ENCODE measurements at regions not wholly inside any gene's neighbourhood (a gene's known extent, or its start where the extent isn't known, plus 50 kb on each side); places are given as distances from the start of the nearest gene placed in this dataset.
A peak's percentile ranks its signal among the peaks of the same experiment; 100 is the strongest.

DNA sequence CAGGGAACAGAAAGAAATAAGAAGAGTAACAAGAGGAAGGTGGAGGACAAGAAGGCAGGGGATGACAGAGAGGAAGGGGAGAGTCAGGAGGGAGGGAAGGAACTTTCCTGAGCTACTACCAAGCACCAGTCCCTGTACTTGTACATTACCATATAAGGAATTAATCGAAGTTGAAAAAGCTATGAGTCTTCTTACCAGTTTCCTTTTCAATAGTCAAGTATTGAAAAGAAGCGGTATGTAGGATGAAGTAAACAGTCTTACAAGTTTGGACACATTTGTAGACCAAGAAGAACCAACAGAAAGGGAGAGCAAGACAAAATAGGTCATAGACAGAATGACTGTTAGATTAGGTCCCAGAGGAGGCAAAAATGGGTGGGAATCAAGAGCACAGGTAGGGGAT is 629.7 kb upstream of the DIPK2B start:
- no peaks in the 10 kb centered on the region for H3K9me3 ChIP-seq (ENCODE audit: control insufficient read depth in 1 of 2, low read length in 2 of 2)
- no peak overlapping the region for H3K27ac ChIP-seq (ENCODE audit: low read depth, low read length)

DNA sequence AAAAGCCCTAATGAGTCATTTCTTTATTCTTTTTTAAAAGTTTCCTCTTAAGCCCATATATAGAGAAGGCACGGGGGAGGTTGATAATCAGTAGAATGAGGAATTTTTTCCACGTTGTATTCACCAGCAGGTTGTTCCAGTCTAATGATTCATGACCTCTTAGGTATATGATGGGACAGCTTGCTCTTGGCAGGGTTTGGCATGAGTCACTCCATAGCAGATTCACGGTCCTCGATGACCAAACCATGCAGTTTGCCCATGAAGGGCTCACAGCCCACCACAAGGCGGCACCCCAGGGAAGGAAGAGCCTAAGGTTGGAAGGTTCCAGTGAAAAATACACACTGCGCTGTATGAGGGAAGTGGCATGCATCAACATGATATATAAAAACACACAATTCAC is 623.8 kb upstream of the DIPK2B start:
- Histone ChIP-seq H3K36me3 (ENCODE audit: control insufficient read depth in 1 of 2, insufficient read depth in 2 of 2, low read length in 2 of 2) (peaks cover 0 to 2% of the 10 kb centered on the region in 2 donors), H3K4me3 (ENCODE audit: low read depth in 1 of 2, low read length in 2 of 2) (no peak overlapping the region), H3K27me3 (ENCODE audit: control insufficient read depth in 1 of 2, insufficient read depth in 2 of 2, low read length in 2 of 2) (no peaks in the 10 kb centered on the region), H3K9me3 (ENCODE audit: control insufficient read depth in 1 of 2, low read length in 2 of 2) (no peaks in the 10 kb centered on the region), H3K4me1 (ENCODE audit: control insufficient read depth in 1 of 2, insufficient read depth in 2 of 2, low read length in 2 of 2) (no peaks in the 10 kb centered on the region), H3K27ac (ENCODE audit: low read depth, low read length) (no peak overlapping the region), H3K9ac (ENCODE audit: low read depth in 1 of 2, low read length in 2 of 2) (no peak overlapping the region)

More for the DNA sequence above, 629.7 kb upstream of the DIPK2B start:
- Histone ChIP-seq H3K4me3 (ENCODE audit: low read depth in 1 of 2, low read length in 2 of 2) (no peak overlapping the region), H3K4me1 (ENCODE audit: control insufficient read depth in 1 of 2, insufficient read depth in 2 of 2, low read length in 2 of 2) (peaks cover 0 to 3% of the 10 kb centered on the region in 2 donors), H3K27me3 (ENCODE audit: control insufficient read depth in 1 of 2, insufficient read depth in 2 of 2, low read length in 2 of 2) (no peaks in the 10 kb centered on the region), H3K36me3 (ENCODE audit: control insufficient read depth in 1 of 2, insufficient read depth in 2 of 2, low read length in 2 of 2) (no peaks in the 10 kb centered on the region), H3K9ac (ENCODE audit: low read depth in 1 of 2, low read length in 2 of 2) (no peak overlapping the region)

DNA sequence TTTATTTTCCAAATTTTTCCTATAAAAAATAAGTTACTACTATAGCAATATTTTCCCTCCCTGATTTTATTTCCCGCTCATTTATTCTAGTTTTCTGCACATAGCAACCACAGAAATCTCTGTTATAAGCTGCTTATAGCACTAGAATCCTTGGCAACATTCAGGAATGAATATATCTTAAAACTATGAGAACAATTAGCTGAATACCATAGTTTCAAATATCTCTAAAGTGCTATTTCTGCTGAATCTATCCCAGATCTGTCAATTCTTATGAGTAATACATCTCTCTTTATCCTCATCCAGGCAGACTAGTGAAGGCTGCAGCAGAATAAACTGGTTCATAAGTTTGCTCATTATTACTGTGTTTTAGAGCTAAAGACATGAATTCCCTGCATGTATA is 622.9 kb upstream of the DIPK2B start:
- Histone ChIP-seq H3K36me3 (ENCODE audit: control insufficient read depth in 1 of 2, insufficient read depth in 2 of 2, low read length in 2 of 2) (peaks cover 0 to 2% of the 10 kb centered on the region in 2 donors), H3K4me3 (ENCODE audit: low read depth in 1 of 2, low read length in 2 of 2) (no peak overlapping the region), H3K9ac (ENCODE audit: low read depth in 1 of 2, low read length in 2 of 2) (no peak overlapping the region), H3K27ac (ENCODE audit: low read depth, low read length) (no peak overlapping the region), H3K27me3 (ENCODE audit: control insufficient read depth in 1 of 2, insufficient read depth in 2 of 2, low read length in 2 of 2) (no peaks in the 10 kb centered on the region), H3K4me1 (ENCODE audit: control insufficient read depth in 1 of 2, insufficient read depth in 2 of 2, low read length in 2 of 2) (no peaks in the 10 kb centered on the region), H3K9me3 (ENCODE audit: control insufficient read depth in 1 of 2, low read length in 2 of 2) (no peaks in the 10 kb centered on the region)

DNA sequence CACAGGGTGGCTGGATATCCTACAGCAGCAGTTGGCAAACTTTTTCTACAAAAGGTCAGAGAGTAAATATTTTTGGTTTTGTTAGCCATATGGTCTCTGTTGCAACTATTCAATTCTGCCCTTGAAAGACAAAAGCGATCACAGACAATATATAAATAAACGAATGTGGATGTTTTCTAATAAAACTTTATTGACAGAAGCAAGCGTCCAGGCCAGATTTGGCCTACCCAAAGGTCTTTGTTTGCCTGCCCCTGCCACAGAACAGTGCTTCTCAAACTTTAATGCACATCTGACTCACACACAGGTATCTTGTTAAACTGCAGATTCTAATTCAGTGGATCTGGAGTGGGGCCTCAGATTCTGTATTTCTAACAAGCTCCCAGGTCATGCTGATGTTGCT is 621.4 kb upstream of the DIPK2B start:
- Histone ChIP-seq H3K36me3 (ENCODE audit: control insufficient read depth in 1 of 2, insufficient read depth in 2 of 2, low read length in 2 of 2) (peaks cover 0 to 2% of the 10 kb centered on the region in 2 donors), H3K27me3 (ENCODE audit: control insufficient read depth in 1 of 2, insufficient read depth in 2 of 2, low read length in 2 of 2) (no peaks in the 10 kb centered on the region), H3K27ac (ENCODE audit: low read depth, low read length) (no peak overlapping the region), H3K4me1 (ENCODE audit: control insufficient read depth in 1 of 2, insufficient read depth in 2 of 2, low read length in 2 of 2) (no peaks in the 10 kb centered on the region), H3K4me3 (ENCODE audit: low read depth in 1 of 2, low read length in 2 of 2) (no peak overlapping the region), H3K9ac (ENCODE audit: low read depth in 1 of 2, low read length in 2 of 2) (no peak overlapping the region), H3K9me3 (ENCODE audit: control insufficient read depth in 1 of 2, low read length in 2 of 2) (no peaks in the 10 kb centered on the region)

DNA sequence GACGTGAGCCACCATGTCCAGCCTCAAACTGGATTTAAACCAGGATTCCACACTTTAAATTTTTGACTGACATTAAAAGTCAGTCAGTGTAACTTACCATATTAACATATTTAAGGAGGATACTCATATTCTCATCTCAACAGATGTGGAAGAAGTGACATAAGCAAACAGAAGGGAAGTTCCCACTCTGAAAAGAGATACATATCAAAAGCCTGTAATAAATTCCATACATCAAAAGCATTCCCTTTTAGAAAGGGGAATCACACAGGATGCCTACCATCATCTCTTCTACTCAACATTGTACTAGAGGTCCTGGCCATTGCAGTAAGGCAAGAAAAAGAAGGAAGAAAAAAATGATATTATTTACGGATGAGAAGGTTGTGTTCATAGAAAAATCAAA is 618.2 kb upstream of the DIPK2B start:
- no peak overlapping the region for H3K9ac ChIP-seq (ENCODE audit: low read depth in 1 of 2, low read length in 2 of 2)
- H3K27ac ChIP-seq (ENCODE audit: low read depth, low read length), result no peak overlapping the region
- H3K36me3 ChIP-seq (ENCODE audit: control insufficient read depth in 1 of 2, insufficient read depth in 2 of 2, low read length in 2 of 2), result peaks cover 0 to 2% of the 10 kb centered on the region in 2 donors
- H3K27me3 ChIP-seq (ENCODE audit: control insufficient read depth in 1 of 2, insufficient read depth in 2 of 2, low read length in 2 of 2), result no peaks in the 10 kb centered on the region
- H3K4me1 ChIP-seq (ENCODE audit: control insufficient read depth in 1 of 2, insufficient read depth in 2 of 2, low read length in 2 of 2), result no peaks in the 10 kb centered on the region
- no peaks in the 10 kb centered on the region for H3K9me3 ChIP-seq (ENCODE audit: control insufficient read depth in 1 of 2, low read length in 2 of 2)
- no peak overlapping the region for H3K4me3 ChIP-seq (ENCODE audit: low read depth in 1 of 2, low read length in 2 of 2)

DNA sequence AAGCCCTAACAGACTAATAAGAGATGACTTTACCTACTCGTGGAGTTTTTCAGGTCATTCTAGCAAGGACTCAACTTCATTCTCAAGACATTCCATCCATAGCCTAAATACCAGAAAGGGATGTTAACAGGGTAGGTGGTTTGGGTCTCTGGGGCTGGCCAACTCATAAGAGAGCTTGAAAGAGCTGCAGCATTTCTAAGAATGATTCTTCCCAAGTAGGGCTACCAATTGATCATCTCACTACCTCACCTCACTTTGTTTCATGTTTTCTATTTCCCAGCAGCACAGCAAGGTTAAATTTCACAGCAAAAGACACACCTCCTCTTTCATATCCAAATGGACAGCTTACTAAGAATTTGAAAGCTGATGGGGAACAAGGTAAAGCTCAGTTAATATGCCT is 614.8 kb upstream of the DIPK2B start:
- Histone ChIP-seq H3K27me3 (ENCODE audit: control insufficient read depth in 1 of 2, insufficient read depth in 2 of 2, low read length in 2 of 2) (no peaks in the 10 kb centered on the region), H3K36me3 (ENCODE audit: control insufficient read depth in 1 of 2, insufficient read depth in 2 of 2, low read length in 2 of 2) (no peaks in the 10 kb centered on the region), H3K9ac (ENCODE audit: low read depth in 1 of 2, low read length in 2 of 2) (no peak overlapping the region), H3K27ac (ENCODE audit: low read depth, low read length) (no peak overlapping the region), H3K4me3 (ENCODE audit: low read depth in 1 of 2, low read length in 2 of 2) (no peak overlapping the region), H3K4me1 (ENCODE audit: control insufficient read depth in 1 of 2, insufficient read depth in 2 of 2, low read length in 2 of 2) (no peaks in the 10 kb centered on the region), H3K9me3 (ENCODE audit: control insufficient read depth in 1 of 2, low read length in 2 of 2) (no peaks in the 10 kb centered on the region)

DNA sequence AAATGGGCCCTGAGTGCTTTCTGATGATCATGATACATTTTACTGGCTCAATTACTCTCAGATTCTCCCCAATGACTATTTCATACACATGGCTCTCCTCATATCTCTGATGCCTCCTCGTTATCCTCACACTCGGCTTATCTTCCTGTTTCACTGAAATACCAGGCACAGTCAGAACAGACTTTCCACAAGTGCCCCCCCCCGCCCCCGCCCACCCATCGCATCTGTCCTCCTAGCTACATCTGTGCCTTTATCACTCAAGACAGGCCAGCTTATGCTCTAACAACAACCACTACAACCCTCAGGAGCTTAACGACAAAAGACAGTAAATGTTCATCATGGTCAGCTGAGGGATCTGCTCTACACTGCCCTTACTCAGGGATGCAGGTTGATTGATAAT is 610.6 kb upstream of the DIPK2B start:
- H3K9ac ChIP-seq (ENCODE audit: low read depth in 1 of 2, low read length in 2 of 2), result no peak overlapping the region
- no peaks in the 10 kb centered on the region for H3K27me3 ChIP-seq (ENCODE audit: control insufficient read depth in 1 of 2, insufficient read depth in 2 of 2, low read length in 2 of 2)
- H3K36me3 ChIP-seq (ENCODE audit: control insufficient read depth in 1 of 2, insufficient read depth in 2 of 2, low read length in 2 of 2), result no peaks in the 10 kb centered on the region
- H3K9me3 ChIP-seq (ENCODE audit: control insufficient read depth in 1 of 2, low read length in 2 of 2), result no peaks in the 10 kb centered on the region
- peaks cover 5 to 11% of the 10 kb centered on the region in 2 donors for H3K4me1 ChIP-seq (ENCODE audit: control insufficient read depth in 1 of 2, insufficient read depth in 2 of 2, low read length in 2 of 2)
- no peak overlapping the region for H3K27ac ChIP-seq (ENCODE audit: low read depth, low read length)
- no peak overlapping the region for H3K4me3 ChIP-seq (ENCODE audit: low read depth in 1 of 2, low read length in 2 of 2)

DNA sequence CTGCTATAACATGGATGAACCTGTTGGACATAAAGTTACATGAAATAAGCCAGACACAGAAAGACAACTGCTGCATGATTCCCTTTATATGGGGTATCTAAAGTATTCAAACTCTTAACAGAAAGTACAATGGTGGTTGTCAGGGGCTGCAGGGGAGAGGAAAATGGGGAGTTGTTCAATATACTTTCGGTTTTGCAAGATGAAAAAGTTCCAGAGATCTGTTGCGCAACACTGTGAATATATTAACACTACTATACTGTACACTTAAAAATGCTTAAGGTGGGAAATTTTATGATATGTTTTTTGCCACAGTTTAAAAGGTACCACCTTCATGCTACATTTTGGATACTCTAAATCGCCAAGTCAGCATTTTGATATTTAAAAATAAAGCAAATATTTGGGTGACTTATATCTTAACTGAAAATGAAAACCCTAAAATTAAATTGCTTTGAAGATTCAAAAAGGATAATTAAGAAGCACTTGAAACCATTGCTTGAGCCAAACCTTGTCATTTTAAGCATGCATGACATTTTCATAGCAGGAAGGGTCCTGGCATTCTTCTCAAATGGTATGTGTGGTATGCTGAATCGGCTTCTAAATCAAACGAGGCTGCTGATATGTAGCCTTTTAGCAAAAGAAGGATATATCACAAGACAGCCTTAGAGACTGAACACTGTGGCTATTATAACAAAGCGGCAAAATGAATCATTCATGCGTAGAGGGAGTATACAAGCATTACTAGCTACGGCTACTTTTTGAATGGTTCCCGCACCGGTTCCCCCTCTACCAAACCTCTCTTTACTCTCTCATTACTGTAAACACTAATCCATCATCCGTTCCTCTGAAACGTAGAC is 607.1 kb upstream of the DIPK2B start:
- Histone ChIP-seq H3K4me3 (ENCODE audit: low read depth in 1 of 2, low read length in 2 of 2) (no peak overlapping the region), H3K4me1 (ENCODE audit: control insufficient read depth in 1 of 2, insufficient read depth in 2 of 2, low read length in 2 of 2) (peaks cover 7 to 12% of the 10 kb centered on the region in 2 donors), H3K36me3 (ENCODE audit: control insufficient read depth in 1 of 2, insufficient read depth in 2 of 2, low read length in 2 of 2) (no peaks in the 10 kb centered on the region), H3K9ac (ENCODE audit: low read depth in 1 of 2, low read length in 2 of 2) (no peak overlapping the region), H3K27ac (ENCODE audit: low read depth, low read length) (no peak overlapping the region), H3K9me3 (ENCODE audit: control insufficient read depth in 1 of 2, low read length in 2 of 2) (no peaks in the 10 kb centered on the region), H3K27me3 (ENCODE audit: control insufficient read depth in 1 of 2, insufficient read depth in 2 of 2, low read length in 2 of 2) (no peaks in the 10 kb centered on the region)

DNA sequence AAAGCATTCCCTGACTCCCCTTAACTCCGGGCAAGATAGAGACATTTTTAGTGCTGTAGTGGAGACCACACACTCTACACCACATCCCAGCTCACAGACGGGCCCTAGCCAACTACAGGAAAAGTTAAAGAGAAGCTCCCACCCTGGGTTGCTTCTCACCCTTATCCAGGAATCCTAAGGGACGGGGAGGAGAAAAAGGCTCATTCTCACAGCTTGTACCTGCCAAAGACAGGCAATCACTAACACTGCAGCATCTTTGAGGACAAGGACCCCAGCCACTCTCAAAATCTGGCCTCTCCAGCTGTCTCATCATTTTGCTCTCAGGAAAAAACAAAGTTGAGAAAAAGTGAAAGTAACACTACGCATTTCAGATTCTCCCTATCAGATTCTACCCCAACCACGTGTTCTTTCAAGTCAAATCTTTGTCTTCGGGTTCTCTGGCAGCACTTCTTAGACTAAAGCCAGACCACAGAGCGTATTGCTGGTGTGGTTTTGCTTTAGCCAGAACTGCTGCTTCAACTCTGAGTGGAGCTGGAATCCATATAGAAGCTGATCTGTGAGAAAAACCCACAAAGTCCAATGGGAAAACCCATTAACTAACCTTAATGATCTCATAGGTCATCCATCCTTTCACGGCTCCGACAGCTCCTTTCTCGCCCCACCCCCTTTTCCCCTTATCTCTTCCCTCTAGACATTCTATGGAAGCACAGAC is 605.9 kb upstream of the DIPK2B start:
- H3K27me3 ChIP-seq (ENCODE audit: control insufficient read depth in 1 of 2, insufficient read depth in 2 of 2, low read length in 2 of 2), result no peaks in the 10 kb centered on the region
- H3K9me3 ChIP-seq (ENCODE audit: control insufficient read depth in 1 of 2, low read length in 2 of 2), result no peaks in the 10 kb centered on the region
- H3K27ac ChIP-seq (ENCODE audit: low read depth, low read length), result no peak overlapping the region
- H3K4me1 ChIP-seq (ENCODE audit: control insufficient read depth in 1 of 2, insufficient read depth in 2 of 2, low read length in 2 of 2), result peaks cover 7 to 12% of the 10 kb centered on the region in 2 donors
- no peaks in the 10 kb centered on the region for H3K36me3 ChIP-seq (ENCODE audit: control insufficient read depth in 1 of 2, insufficient read depth in 2 of 2, low read length in 2 of 2)
- H3K9ac ChIP-seq (ENCODE audit: low read depth in 1 of 2, low read length in 2 of 2), result peak overlapping the region in 1 of 2 donors; percentile 14
- H3K4me3 ChIP-seq (ENCODE audit: low read depth in 1 of 2, low read length in 2 of 2), result peak overlapping the region; percentile 39 to 50

DNA sequence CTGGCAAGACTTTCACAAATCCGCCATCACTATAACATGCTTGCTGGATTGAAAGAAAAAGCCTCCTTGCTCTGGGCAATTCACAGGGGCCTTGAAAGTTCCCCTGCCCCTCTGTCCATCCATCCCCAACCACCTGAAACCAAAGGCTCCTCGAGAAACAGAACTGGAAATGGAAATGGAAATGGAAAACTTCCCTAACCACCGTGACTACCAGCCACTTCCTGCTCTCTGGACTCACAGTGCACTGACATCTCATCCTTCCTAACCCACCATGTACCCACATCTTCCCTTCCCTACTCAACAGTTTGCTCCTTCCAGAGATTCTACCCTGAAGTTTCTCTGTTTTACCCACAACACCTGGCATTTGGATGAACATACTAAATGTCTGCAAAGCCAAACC is 603.6 kb upstream of the DIPK2B start:
- H3K4me1 ChIP-seq (ENCODE audit: control insufficient read depth in 1 of 2, insufficient read depth in 2 of 2, low read length in 2 of 2), result peaks cover 7 to 12% of the 10 kb centered on the region in 2 donors
- H3K4me3 ChIP-seq (ENCODE audit: low read depth in 1 of 2, low read length in 2 of 2), result no peak overlapping the region
- no peaks in the 10 kb centered on the region for H3K27me3 ChIP-seq (ENCODE audit: control insufficient read depth in 1 of 2, insufficient read depth in 2 of 2, low read length in 2 of 2)
- no peak overlapping the region for H3K9ac ChIP-seq (ENCODE audit: low read depth in 1 of 2, low read length in 2 of 2)
- no peaks in the 10 kb centered on the region for H3K36me3 ChIP-seq (ENCODE audit: control insufficient read depth in 1 of 2, insufficient read depth in 2 of 2, low read length in 2 of 2)
- H3K9me3 ChIP-seq (ENCODE audit: control insufficient read depth in 1 of 2, low read length in 2 of 2), result no peaks in the 10 kb centered on the region
- H3K27ac ChIP-seq (ENCODE audit: low read depth, low read length), result no peak overlapping the region
